A172 (cell line): ENCODE measurements at regions not wholly inside any gene's neighbourhood (a gene's known extent, or its start where the extent isn't known, plus 50 kb on each side); places are given as distances from the start of the nearest gene placed in this dataset.
A peak's percentile ranks its signal among the peaks of the same experiment; 100 is the strongest.

Experiments used
- DNase-seq: peaks from one replicate; pipeline ENCODE4 v3.0.0-alpha.2; 2015; ENCODE audit warnings: low spot score

DNA sequence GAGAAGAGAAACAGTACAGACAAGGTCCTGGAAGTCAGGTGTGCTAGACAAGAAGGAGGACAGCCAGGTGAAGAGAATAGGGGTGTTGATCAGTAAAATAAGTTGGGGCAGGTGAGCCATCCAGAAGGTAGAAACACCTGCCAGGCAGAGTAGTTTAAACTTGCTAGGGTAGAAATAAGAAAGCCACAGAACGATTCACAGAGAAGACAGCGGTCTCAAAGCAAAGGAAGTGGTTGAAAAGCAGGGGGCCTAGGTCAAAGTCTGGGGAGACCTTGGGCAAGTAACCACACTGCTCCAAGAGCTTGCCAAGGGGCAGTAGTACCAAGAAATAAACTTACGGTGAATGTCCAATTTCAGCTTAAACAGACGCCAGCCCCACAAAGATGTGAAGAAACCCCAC, 116.6 kb upstream of the PROX1 start:
- DNase-seq = no peak

GRCh38 chr1:213874789-213875188, 113.0 kb upstream of the PROX1 start:
- DNase-seq = no peak

DNA sequence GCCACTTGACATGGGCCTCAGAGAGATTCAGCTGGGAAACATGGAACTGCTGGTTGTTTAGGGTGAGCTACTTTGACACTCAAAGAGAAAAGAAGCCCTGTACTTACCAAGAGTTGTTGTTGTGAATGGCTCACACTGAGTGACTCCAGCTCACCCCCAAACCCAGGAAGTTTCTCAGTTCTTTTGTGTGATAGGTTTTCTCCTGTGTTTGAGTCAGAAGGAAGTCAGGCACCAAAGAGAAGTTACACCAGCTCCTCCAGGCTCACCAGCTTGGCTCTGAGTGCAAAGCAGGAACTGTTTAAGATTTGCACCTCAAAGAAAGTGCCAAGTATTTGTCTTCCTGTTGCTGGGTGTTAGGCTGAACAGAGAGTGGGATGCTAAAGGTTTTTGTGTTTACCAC, 111.2 kb upstream of the PROX1 start:
- no peak for DNase-seq

- DNase-seq = no peak
Measured at GRCh38 chr1:213883618-213884017, 104.2 kb upstream of the PROX1 start.

DNA sequence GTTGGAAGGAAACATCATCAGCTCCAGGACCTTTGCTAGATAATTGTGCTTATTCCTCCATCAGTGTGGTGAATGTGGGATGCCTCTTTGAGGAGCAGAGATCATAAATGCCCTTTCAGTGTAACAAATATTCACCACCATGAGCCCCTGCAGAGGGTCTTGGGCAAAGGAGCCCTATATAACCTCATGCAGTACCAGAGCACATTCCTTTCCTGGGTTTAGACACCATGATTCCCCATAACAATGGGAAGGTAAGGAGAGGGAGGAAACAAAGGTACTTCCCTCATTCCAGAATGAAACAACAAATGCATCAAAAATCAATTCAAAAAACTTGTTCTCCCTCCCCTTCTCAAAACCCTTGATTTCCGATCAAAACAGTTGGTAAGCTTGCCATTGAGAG, 103.4 kb upstream of the PROX1 start:
- DNase-seq = no peak

DNA sequence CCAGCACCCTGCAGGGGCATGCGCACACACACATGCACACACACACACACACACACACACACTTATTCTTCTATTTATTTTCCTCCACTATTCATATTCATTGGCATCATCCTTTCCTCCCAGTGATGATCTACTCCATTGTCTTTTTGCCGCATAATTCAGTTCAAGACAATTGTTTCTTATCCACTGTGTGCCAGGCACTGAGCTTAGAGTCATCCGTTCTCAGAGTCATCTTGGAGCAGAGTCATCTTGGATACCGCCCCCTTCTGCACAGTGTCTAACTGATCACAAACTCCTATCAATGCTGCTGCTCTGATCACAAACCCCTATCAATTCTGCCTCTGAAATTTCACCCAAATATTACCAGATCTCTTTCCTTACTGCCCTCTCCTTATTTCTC, 102.8 kb upstream of the PROX1 start:
- DNase-seq = no peak

- no peak for DNase-seq
Measured at GRCh38 chr1:213887842-213888241, 99.9 kb upstream of the PROX1 start.

DNA sequence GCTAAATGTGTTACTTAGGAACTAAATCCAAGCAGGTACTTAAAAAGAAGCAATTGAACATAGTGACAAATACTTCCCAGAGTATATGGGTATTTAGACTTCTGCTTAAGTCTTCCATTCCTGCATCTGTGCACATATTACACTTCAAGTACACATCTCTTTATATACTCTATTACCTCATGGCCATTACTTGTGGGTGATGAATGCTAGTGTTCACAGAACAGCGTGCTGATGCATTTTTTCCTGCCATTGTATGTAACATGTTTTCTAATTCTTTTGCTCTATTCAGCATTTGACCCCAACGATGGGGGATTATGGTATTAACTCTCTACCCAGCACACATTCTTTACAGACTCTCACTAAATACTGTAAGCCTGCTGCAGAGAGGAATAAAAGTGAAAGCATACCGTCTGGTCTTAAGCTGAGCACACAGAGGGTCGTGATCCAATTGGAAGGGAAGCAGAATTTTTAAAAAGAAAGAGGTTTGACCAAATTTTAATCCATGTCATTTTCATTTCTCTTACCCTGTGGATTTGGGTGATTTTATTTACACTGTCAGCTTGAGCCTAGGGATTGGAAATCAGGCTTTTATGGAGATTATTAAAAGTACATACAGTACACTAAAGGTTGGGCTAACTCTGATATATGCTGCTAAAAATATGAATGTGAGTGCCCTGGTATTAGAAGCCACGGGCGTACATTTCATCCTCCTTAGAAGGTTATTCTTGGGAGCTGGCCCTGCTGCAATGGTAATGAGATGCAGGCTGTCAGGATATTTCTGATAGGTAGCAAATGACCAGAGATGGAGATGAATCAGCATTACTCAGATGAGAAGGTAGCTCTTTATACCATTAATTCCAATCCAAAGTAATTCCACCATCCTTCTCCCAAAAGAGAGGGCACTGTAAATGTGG, 95.5 kb upstream of the PROX1 start:
- no peak for DNase-seq

- no peak for DNase-seq
Measured at GRCh38 chr1:213898684-213899083, 89.1 kb upstream of the PROX1 start.

GRCh38 chr1:213899413-213899812, 88.4 kb upstream of the PROX1 start:
- no peak for DNase-seq

DNA sequence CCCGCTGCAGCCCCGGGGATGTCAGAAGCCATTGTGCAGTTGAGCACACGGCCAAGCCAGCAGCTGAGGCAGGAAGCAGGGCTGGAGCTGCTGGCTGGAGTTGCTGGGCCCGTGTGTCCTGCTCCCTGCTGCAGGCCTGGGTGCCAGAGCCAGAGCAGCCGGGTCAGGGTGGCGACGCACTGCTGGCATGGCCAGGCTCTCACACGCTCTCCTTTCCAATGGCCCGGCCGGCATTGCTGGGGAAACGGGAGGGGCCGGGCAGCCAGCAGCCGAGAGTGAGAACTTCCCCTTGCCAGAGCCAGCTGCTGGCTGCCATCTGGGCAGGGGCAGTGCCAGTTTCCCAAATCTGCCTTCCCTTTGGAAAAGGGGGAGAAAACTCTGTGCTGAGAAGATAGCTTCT, 82.4 kb upstream of the PROX1 start:
- no peak for DNase-seq

DNA sequence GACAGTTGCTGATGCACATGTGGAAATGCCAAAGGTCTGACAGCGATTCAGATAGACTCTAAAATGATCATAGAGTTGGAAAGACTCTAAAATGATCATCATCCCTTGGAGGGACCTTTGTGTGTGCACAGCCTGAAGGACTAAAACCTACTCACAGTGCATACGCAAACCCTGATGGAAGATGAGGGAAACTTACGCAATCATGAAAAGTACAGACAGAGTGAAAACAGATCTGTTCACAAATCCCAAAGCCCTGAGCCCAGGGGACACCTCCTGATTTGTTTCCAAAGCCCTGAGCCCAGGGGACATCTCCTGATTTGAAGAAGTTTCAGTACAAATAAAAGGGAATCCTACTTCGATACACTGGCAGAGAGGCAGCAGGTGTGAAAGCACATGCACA, 79.3 kb upstream of the PROX1 start:
- no peak for DNase-seq

DNA sequence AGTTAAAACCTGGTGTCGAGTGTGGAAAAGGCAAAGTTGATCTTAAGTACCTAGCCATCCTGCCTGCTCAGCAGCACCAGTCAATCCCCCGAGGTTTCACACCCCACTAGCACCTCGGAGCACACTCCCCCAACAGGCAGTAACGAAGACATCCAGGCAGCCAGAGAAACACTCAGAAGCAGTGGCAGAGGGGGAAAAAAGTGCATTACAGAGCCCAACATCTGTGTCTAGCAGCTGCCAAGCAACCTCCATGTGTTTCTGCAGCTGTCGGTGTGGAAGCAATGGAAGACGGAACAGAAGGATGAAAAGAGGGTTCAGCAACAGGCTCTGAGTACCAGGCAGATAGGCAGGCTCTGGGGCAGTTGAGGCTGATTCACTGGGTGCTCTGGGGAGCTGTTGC, 73.4 kb upstream of the PROX1 start:
- DNase-seq = no peak

- no peak for DNase-seq
Measured at GRCh38 chr1:213921311-213921710, 66.5 kb upstream of the PROX1 start.

- no peak for DNase-seq
Measured at GRCh38 chr1:213921712-213922111, 66.1 kb upstream of the PROX1 start.

DNA sequence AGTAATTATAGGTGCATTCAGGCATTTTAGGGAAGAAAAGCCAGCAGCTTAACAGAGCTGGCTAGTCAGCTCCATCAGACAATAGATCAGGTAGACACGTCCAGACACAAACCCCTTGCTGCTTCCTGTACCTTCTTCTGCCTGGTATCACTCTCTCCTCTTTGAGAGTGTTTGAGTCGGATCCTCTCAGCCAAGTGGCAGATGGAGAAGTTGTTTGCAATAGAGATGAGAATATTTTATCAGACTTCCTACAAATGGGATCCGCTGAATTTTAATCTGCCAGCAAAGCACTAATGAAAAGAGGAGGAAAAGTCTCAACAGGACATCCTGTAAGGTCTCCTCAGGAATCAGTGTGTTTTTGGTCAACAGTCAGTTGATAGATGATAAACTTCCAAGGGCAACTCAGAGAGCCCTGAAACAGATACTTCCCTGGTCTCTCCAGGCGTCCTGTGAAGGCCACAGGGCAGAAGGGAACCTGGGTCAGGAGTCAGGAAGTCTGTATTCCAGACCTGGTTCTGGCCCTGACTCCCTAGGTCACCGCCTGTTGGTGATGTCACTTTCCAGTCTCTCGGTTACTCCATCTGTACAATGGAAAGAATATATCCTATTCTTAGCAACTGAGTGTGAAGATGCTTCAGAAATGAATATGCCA, 62.1 kb upstream of the PROX1 start:
- DNase-seq = no peak

GRCh38 chr1:213927846-213928245, 59.9 kb upstream of the PROX1 start:
- no peak for DNase-seq

DNA sequence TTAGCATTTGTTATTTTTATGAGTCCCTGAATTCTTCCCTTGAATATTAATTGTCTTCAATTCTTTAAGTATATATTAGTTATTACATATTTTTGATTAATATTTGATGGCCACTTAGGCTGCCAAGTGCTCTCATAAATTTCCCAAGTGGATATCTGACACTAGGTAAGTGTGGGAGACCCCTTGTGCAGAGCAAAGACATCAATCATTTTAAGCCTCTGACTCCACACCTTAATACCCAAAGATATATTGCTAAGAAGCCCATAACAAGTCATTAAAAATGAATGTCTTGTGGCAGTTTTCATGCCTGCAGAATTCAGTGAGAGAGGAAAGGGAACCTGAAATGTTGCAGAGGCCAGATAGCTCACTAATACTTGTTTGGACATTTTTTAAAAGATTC, 58.4 kb upstream of the PROX1 start:
- DNase-seq = no peak

- DNase-seq = no peak
Measured at GRCh38 chr1:213931836-213932235, 55.9 kb upstream of the PROX1 start.

- DNase-seq = no peak
Measured at GRCh38 chr1:213933336-213933735, 54.4 kb upstream of the PROX1 start.

DNA sequence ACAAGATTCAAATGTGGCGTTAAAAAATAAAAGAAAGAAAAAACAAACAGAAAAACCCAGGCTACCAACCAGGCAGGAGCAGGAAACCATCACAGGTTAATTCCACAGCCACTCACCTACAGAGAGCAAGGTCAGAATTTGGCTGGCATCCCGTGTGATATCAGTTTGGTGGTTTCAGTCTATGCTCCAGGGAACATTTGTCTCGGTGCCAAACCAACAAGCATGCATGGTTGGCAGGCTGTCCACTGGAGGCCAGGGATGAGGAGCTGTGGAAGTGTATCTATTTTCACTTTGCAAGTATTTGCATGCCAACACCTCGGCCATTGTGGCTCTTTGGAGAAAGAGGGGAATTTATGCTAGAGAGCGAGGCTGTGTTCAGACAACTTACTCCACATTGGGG, 53.1 kb upstream of the PROX1 start:
- DNase-seq = peak; percentile 71

GRCh38 chr1:213936571-213936970, 51.2 kb upstream of the PROX1 start:
- DNase-seq = no peak
